ENCODE measurements at regions not wholly inside any gene's neighbourhood (a gene's known extent, or its start where the extent isn't known, plus 50 kb on each side); places are given as distances from the start of the nearest gene placed in this dataset.

- Histone ChIP-seq H3K27ac (no peak overlapping the region), H3K9me3 (ENCODE audit: control insufficient read depth, low read length) (no peaks in the 10 kb centered on the region)
These were observed 228.3 kb downstream of the MIAT start for GRCh38 chr22:26885441-26886261.

GRCh38 chr22:26887456-26887855, 230.1 kb downstream of the MIAT start:
- TF ChIP-seq CTCF (IDR thresholded peaks at IDR 0.05): no peak
- Histone ChIP-seq H3K27ac (no peak overlapping the region), H3K4me3 (ENCODE audit: low read depth, low read length) (no peak overlapping the region)

More at GRCh38 chr22:26885441-26886261, 228.3 kb downstream of the MIAT start:
- H3K9ac ChIP-seq: no peak overlapping the region
- no peaks in the 10 kb centered on the region for H3K27me3 ChIP-seq (ENCODE audit: control insufficient read depth, insufficient read depth, low read length)
- H3K79me2 ChIP-seq: no peaks in the 10 kb centered on the region
- H3K36me3 ChIP-seq (ENCODE audit: control insufficient read depth, insufficient read depth, low read length): no peaks in the 10 kb centered on the region
- no peaks in the 10 kb centered on the region for H3K4me1 ChIP-seq
- H3K4me3 ChIP-seq (ENCODE audit: low read depth, low read length): no peak overlapping the region
- H3K4me2 ChIP-seq (ENCODE audit: low read length): no peak overlapping the region
- no peak overlapping the region for H2AFZ ChIP-seq
- TF ChIP-seq CTCF (IDR thresholded peaks at IDR 0.05): no peak

GRCh38 chr22:26887916-26888315, 230.5 kb downstream of the MIAT start:
- Histone ChIP-seq H3K9me3 (ENCODE audit: control insufficient read depth, low read length) (no peaks in the 10 kb centered on the region), H3K27me3 (ENCODE audit: control insufficient read depth, insufficient read depth, low read length) (no peaks in the 10 kb centered on the region), H3K9ac (no peak overlapping the region), H3K4me1 (no peaks in the 10 kb centered on the region), H3K4me3 (ENCODE audit: low read depth, low read length) (no peak overlapping the region), H3K27ac (no peak overlapping the region), H3K79me2 (no peaks in the 10 kb centered on the region), H3K4me2 (ENCODE audit: low read length) (no peak overlapping the region), H2AFZ (no peak overlapping the region), H3K36me3 (ENCODE audit: control insufficient read depth, insufficient read depth, low read length) (no peaks in the 10 kb centered on the region)
- no peak for TF ChIP-seq CTCF (IDR thresholded peaks at IDR 0.05)

More at GRCh38 chr22:26887456-26887855, 230.1 kb downstream of the MIAT start:
- Histone ChIP-seq H3K9ac (no peak overlapping the region), H3K9me3 (ENCODE audit: control insufficient read depth, low read length) (no peaks in the 10 kb centered on the region), H3K36me3 (ENCODE audit: control insufficient read depth, insufficient read depth, low read length) (no peaks in the 10 kb centered on the region), H3K27me3 (ENCODE audit: control insufficient read depth, insufficient read depth, low read length) (no peaks in the 10 kb centered on the region), H3K79me2 (no peaks in the 10 kb centered on the region), H2AFZ (no peak overlapping the region), H3K4me1 (no peaks in the 10 kb centered on the region), H3K4me2 (ENCODE audit: low read length) (no peak overlapping the region)

- H3K36me3 ChIP-seq (ENCODE audit: control insufficient read depth, insufficient read depth, low read length): no peaks in the 10 kb centered on the region
- no peaks in the 10 kb centered on the region for H3K27me3 ChIP-seq (ENCODE audit: control insufficient read depth, insufficient read depth, low read length)
- no peak overlapping the region for H3K27ac ChIP-seq
- no peak overlapping the region for H2AFZ ChIP-seq
- no peak overlapping the region for H3K4me3 ChIP-seq (ENCODE audit: low read depth, low read length)
- no peak overlapping the region for H3K9ac ChIP-seq
- TF ChIP-seq CTCF (IDR thresholded peaks at IDR 0.05): no peak
- no peaks in the 10 kb centered on the region for H3K79me2 ChIP-seq
- no peaks in the 10 kb centered on the region for H3K9me3 ChIP-seq (ENCODE audit: control insufficient read depth, low read length)
- no peaks in the 10 kb centered on the region for H3K4me1 ChIP-seq
- H3K4me2 ChIP-seq (ENCODE audit: low read length): no peak overlapping the region
These were observed 231.5 kb downstream of the MIAT start for GRCh38 chr22:26888887-26889286.

- H3K4me2 ChIP-seq (ENCODE audit: low read length): no peak overlapping the region
- H3K36me3 ChIP-seq (ENCODE audit: control insufficient read depth, insufficient read depth, low read length): no peaks in the 10 kb centered on the region
- H3K27me3 ChIP-seq (ENCODE audit: control insufficient read depth, insufficient read depth, low read length): no peaks in the 10 kb centered on the region
- no peaks in the 10 kb centered on the region for H3K4me1 ChIP-seq
- no peak overlapping the region for H2AFZ ChIP-seq
- no peak overlapping the region for H3K4me3 ChIP-seq (ENCODE audit: low read depth, low read length)
- no peak overlapping the region for H3K27ac ChIP-seq
- no peaks in the 10 kb centered on the region for H3K9me3 ChIP-seq (ENCODE audit: control insufficient read depth, low read length)
- no peak for TF ChIP-seq CTCF (IDR thresholded peaks at IDR 0.05)
- no peaks in the 10 kb centered on the region for H3K79me2 ChIP-seq
- H3K9ac ChIP-seq: no peak overlapping the region
These were observed 232.4 kb downstream of the MIAT start for GRCh38 chr22:26889802-26890201.
